Ishikawa (cell line): ENCODE measurements at regions not wholly inside any gene's neighbourhood (a gene's known extent, or its start where the extent isn't known, plus 50 kb on each side); places are given as distances from the start of the nearest gene placed in this dataset.

Experiments used
- CEBPB ChIP-seq: IDR thresholded peaks from 2 replicates; pipeline ENCODE4 v1.6.1; 2012
- CREB1 ChIP-seq: IDR thresholded peaks from 2 replicates; pipeline ENCODE4 v1.6.1; 2012; ENCODE audit warnings: low read depth
- EGR1 ChIP-seq: IDR thresholded peaks from 2 replicates; pipeline ENCODE4 v1.6.1; 2012
- EP300 ChIP-seq: IDR thresholded peaks from 2 replicates; pipeline ENCODE4 v1.6.1; 2012; ENCODE audit warnings: borderline replicate concordance
- FOXM1 ChIP-seq: IDR thresholded peaks from 2 replicates; pipeline ENCODE4 v1.6.1; 2012; ENCODE audit warnings: low read depth, borderline replicate concordance
- MAX ChIP-seq: IDR thresholded peaks from 2 replicates; pipeline ENCODE4 v1.6.1; 2012
- NFIC ChIP-seq: IDR thresholded peaks from 2 replicates; pipeline ENCODE4 v1.6.1; 2012
- RAD21 ChIP-seq: IDR thresholded peaks from 2 replicates; pipeline ENCODE4 v1.6.1; 2012; ENCODE audit warnings: low read depth
- REST ChIP-seq: IDR thresholded peaks from 2 replicates; pipeline ENCODE4 v1.6.1; 2012; ENCODE audit warnings: low read depth, mild to moderate bottlenecking
- TAF1 ChIP-seq: IDR thresholded peaks from 2 replicates; pipeline ENCODE4 v1.6.1; 2012; ENCODE audit warnings: low read depth, mild to moderate bottlenecking
- TCF12 ChIP-seq: IDR thresholded peaks from 2 replicates; pipeline ENCODE4 v1.6.1; 2012; ENCODE audit warnings: low read depth
- TEAD4 ChIP-seq: IDR thresholded peaks from 2 replicates; pipeline ENCODE4 v1.6.1; 2012
- YY1 ChIP-seq: IDR thresholded peaks from 2 replicates; pipeline ENCODE4 v1.6.1; 2012; ENCODE audit warnings: low read depth
- ZBTB7A ChIP-seq: IDR thresholded peaks from 2 replicates; pipeline ENCODE4 v1.6.1; 2012; ENCODE audit warnings: low read depth
- TF ChIP-seq, protein P1 (sequence below): IDR thresholded peaks from 2 replicates; pipeline ENCODE4 v1.6.1; 2012

- TF ChIP-seq CEBPB (no peak), MAX (no peak), TAF1 (no peak), NFIC (no peak)
- TF ChIP-seq, protein P1, sequence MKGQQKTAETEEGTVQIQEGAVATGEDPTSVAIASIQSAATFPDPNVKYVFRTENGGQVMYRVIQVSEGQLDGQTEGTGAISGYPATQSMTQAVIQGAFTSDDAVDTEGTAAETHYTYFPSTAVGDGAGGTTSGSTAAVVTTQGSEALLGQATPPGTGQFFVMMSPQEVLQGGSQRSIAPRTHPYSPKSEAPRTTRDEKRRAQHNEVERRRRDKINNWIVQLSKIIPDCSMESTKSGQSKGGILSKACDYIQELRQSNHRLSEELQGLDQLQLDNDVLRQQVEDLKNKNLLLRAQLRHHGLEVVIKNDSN = no peak
Observed at GRCh38 chr3:24628523-24629258, 134.0 kb upstream of the THRB start.

GRCh38 chr3:24631481-24631880 is 136.8 kb upstream of the THRB start:
- TF ChIP-seq TCF12 (no peak), TAF1 (no peak), EP300 (no peak), ZBTB7A (no peak), NFIC (no peak), FOXM1 (no peak), REST (no peak), TEAD4 (no peak), CEBPB (no peak), EGR1 (no peak), YY1 (no peak), RAD21 (no peak), MAX (no peak), CREB1 (no peak)
- TF ChIP-seq, protein P1 = no peak

DNA sequence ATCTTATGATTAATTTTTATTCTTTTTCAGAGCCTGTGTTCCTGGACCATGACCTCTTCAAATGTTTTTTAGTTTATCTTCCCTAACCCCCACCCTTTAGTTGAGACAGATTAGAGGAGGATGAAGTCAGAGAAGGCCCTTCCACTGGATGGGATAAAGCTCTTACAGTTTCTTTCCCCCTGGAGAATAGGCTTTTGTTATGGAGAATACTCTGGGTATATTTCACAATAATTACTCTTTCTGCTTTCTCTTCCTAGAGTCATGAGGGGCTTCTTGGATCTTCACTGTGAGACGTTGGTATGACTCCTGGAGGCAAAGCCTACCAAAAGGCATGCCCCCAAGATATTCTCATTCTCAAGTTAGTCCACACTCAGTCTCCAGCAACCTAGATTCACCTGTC is 144.4 kb upstream of the THRB start:
- TF ChIP-seq MAX (no peak), EP300 (no peak)

DNA sequence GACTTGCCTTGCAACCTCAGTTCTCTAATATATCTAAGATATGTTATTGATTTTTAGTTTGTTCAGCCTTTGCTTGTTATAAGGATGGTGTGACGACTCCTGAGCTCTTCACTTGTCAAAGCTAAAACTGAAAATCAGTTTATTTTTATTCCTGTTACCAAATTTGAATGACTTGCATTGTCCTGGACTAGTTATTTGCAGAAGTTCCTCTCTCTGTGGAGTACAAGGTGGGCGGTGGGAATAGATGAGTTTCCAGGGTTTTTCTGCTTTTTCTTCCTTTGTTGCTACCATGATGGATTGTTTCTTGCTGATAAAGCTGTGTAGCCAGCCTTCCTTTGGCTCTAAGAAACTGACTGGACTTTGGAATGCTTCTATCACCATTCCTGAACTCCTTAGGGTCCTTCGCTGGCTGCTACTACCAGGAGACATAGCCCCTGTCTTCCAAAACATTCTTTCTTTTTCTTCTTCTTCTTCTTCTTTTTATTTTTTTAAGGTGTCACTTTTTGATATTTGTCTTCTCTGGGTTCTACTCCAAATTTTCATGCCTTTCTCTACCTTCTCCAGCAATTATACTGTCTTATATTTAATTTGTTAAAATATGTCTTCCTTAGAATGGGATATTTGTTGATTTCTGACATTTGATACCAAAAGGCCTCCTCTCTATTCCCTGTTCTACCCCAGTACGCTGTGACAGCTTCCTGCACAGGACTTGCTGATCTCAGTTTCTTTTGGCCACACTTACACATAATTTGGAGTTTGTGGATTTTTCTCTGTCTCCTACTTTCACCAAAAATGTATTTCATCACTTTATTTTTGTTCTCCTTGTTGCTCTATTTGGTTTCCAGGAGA is 145.1 kb upstream of the THRB start:
- TF ChIP-seq REST (no peak), TAF1 (no peak), FOXM1 (no peak), MAX (no peak), EGR1 (no peak)

DNA sequence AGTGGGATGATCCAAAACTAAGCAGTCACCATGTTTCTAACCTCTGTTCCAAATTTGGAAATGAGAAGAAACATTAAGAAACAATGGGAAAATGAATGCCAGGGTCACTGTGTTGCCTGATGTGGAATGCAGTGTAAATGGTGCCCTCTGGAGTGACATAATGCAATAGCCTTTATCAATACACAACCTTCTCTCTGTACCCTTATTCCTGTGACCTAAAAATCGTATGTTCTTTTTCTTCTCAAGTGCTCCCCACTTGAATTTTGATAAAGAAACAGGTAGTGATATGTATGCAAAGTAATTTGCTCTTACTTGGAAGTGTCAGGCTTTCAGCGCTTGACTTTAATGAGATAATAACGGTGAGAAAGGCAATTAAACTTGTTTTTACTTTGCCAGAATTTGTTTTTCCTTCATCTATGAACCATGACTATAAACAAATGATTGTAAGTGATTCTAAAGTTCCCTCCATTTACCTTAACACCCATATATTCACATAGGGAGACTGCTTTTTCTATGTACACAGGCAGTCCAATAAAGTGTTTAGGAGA is 145.8 kb upstream of the THRB start:
- no peak for TF ChIP-seq ZBTB7A
- no peak for TF ChIP-seq FOXM1
- 0 out of 2 replicates have a peak, but pooled peaks have one; percentile 14 for TF ChIP-seq TEAD4
- no peak for TF ChIP-seq TAF1
- no peak for TF ChIP-seq CEBPB
- TF ChIP-seq REST = no peak
- TF ChIP-seq EGR1 = no peak
- no peak for TF ChIP-seq NFIC
- TF ChIP-seq RAD21 = peak; percentile 83
- TF ChIP-seq TCF12 = no peak
- TF ChIP-seq MAX = no peak
